ENCODE measurements at regions not wholly inside any gene's neighbourhood (a gene's known extent, or its start where the extent isn't known, plus 50 kb on each side); places are given as distances from the start of the nearest gene placed in this dataset.

GRCh38 chr3:6578526-6578925 lies 282.4 kb upstream of the GRM7 start:
- no peak for FAIRE-seq

GRCh38 chr3:6580808-6581207 lies 280.1 kb upstream of the GRM7 start:
- ChIA-PET POLR2A (no interaction called here), CTCF (no interaction called here)
- no peaks in the 10 kb centered on the region for H4K20me1 ChIP-seq (replicated peaks; ENCODE audit: control insufficient read depth, extremely low read depth, insufficient read depth, low read length)
- no peak overlapping the region for H3K9ac ChIP-seq (replicated peaks; ENCODE audit: extremely low read depth, insufficient read depth, low read length)
- no peaks in the 10 kb centered on the region for H3K27me3 ChIP-seq (ENCODE audit: control insufficient read depth in 2 of 2, insufficient read depth in 2 of 2, low read length in 2 of 2)
- no peak overlapping the region for H2AFZ ChIP-seq (ENCODE audit: low read depth, low read length)
- no TSS peak for BruUV-seq (replicated peaks)
- intact Hi-C loops (cut with micrococcal nuclease) (no loop called here), dilution Hi-C loops (cut with MboI; ENCODE audit: extremely low pct_ligation_motif_present, low sequenced_read_pairs) (no loop called here)
- H3K9me3 ChIP-seq (replicated peaks; ENCODE audit: control insufficient read depth, insufficient read depth, low read length) = no peaks in the 10 kb centered on the region
- no peaks in the 10 kb centered on the region for H3K4me1 ChIP-seq (ENCODE audit: control insufficient read depth, extremely low read depth, insufficient read depth, low read length)
- FAIRE-seq (no peak), DNase-seq (ENCODE audit: low read depth, low spot score) (no peak)
- no peaks in the 10 kb centered on the region for H3K36me3 ChIP-seq (ENCODE audit: control insufficient read depth in 2 of 2, extremely low read depth in 1 of 2, insufficient read depth in 2 of 2, low read length in 2 of 2)
- H3K27ac ChIP-seq (ENCODE audit: insufficient read depth, low read depth, low read length) = no peak overlapping the region
- no peak overlapping the region for H3K4me3 ChIP-seq (replicated peaks in 1 of 3; ENCODE audit: insufficient read depth in 1 of 3, low read depth in 1 of 3, low read length in 3 of 3)
- no peak overlapping the region for H3K4me2 ChIP-seq (ENCODE audit: insufficient read depth, low read length)
- H3K9me1 ChIP-seq (replicated peaks; ENCODE audit: control insufficient read depth, extremely low read depth, insufficient read depth, low read length) = no peaks in the 10 kb centered on the region
- no peak for TF ChIP-seq JUN (IDR thresholded peaks at IDR 0.05; ENCODE audit: borderline replicate concordance, insufficient read depth, insufficient read length, low read depth)
- TF ChIP-seq POLR2A (IDR thresholded peaks at IDR 0.05; ENCODE audit: low read depth, low read length) = no peak
- no peak for TF ChIP-seq FOS (IDR thresholded peaks at IDR 0.05; ENCODE audit: borderline replicate concordance, insufficient read depth, low read length)
- no peak for TF ChIP-seq GATA2 (IDR thresholded peaks at IDR 0.05; ENCODE audit: insufficient read depth, insufficient read length, low read depth, low read length)
- TF ChIP-seq, protein P1, sequence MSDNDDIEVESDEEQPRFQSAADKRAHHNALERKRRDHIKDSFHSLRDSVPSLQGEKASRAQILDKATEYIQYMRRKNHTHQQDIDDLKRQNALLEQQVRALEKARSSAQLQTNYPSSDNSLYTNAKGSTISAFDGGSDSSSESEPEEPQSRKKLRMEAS (IDR thresholded peaks at IDR 0.05; ENCODE audit: insufficient read depth, insufficient read length) = no peak
- no peak for TF ChIP-seq MYC (IDR thresholded peaks at IDR 0.05; ENCODE audit: low read depth, low read length)
- no peak for TF ChIP-seq EZH2 (IDR thresholded peaks at IDR 0.05; ENCODE audit: borderline replicate concordance, low read depth, low read length, severe bottlenecking)
- TF ChIP-seq, protein P2, sequence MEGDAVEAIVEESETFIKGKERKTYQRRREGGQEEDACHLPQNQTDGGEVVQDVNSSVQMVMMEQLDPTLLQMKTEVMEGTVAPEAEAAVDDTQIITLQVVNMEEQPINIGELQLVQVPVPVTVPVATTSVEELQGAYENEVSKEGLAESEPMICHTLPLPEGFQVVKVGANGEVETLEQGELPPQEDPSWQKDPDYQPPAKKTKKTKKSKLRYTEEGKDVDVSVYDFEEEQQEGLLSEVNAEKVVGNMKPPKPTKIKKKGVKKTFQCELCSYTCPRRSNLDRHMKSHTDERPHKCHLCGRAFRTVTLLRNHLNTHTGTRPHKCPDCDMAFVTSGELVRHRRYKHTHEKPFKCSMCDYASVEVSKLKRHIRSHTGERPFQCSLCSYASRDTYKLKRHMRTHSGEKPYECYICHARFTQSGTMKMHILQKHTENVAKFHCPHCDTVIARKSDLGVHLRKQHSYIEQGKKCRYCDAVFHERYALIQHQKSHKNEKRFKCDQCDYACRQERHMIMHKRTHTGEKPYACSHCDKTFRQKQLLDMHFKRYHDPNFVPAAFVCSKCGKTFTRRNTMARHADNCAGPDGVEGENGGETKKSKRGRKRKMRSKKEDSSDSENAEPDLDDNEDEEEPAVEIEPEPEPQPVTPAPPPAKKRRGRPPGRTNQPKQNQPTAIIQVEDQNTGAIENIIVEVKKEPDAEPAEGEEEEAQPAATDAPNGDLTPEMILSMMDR (IDR thresholded peaks at IDR 0.05; ENCODE audit: extremely low read depth in 1 of 2, insufficient read depth in 1 of 2, low read depth in 1 of 2, low read length in 2 of 2) = no peak
- TF ChIP-seq POLR2AphosphoS5 (IDR thresholded peaks at IDR 0.05; ENCODE audit: insufficient read depth, low read depth, low read length) = no peak
- H3K79me2 ChIP-seq (ENCODE audit: control insufficient read depth, insufficient read depth, low read length) = no peaks in the 10 kb centered on the region

More at GRCh38 chr3:6578526-6578925, 282.4 kb upstream of the GRM7 start:
- H3K79me2 ChIP-seq (ENCODE audit: control insufficient read depth, insufficient read depth, low read length) = no peaks in the 10 kb centered on the region
- H3K9ac ChIP-seq (replicated peaks; ENCODE audit: extremely low read depth, insufficient read depth, low read length) = no peak overlapping the region
- CTCF ChIA-PET = interaction anchor here (1.0 kb wide), 1 partner anchor 9 kb away, joined by 3 read pairs; no protein-coding TSS in a partner anchor
- H3K36me3 ChIP-seq (ENCODE audit: control insufficient read depth in 2 of 2, extremely low read depth in 1 of 2, insufficient read depth in 2 of 2, low read length in 2 of 2) = no peaks in the 10 kb centered on the region
- no peak for DNase-seq (ENCODE audit: low read depth, low spot score)
- no peaks in the 10 kb centered on the region for H3K4me1 ChIP-seq (ENCODE audit: control insufficient read depth, extremely low read depth, insufficient read depth, low read length)
- H2AFZ ChIP-seq (ENCODE audit: low read depth, low read length) = no peak overlapping the region
- no peak overlapping the region for H3K4me3 ChIP-seq (replicated peaks in 1 of 3; ENCODE audit: insufficient read depth in 1 of 3, low read depth in 1 of 3, low read length in 3 of 3)
- H3K27me3 ChIP-seq (ENCODE audit: control insufficient read depth in 2 of 2, insufficient read depth in 2 of 2, low read length in 2 of 2) = no peaks in the 10 kb centered on the region
- H3K9me3 ChIP-seq (replicated peaks; ENCODE audit: control insufficient read depth, insufficient read depth, low read length) = no peaks in the 10 kb centered on the region
- TF ChIP-seq POLR2A (IDR thresholded peaks at IDR 0.05; ENCODE audit: low read depth, low read length) (no peak), FOS (IDR thresholded peaks at IDR 0.05; ENCODE audit: borderline replicate concordance, insufficient read depth, low read length) (no peak), JUN (IDR thresholded peaks at IDR 0.05; ENCODE audit: borderline replicate concordance, insufficient read depth, insufficient read length, low read depth) (no peak)
- TF ChIP-seq, protein P2 (IDR thresholded peaks at IDR 0.05; ENCODE audit: extremely low read depth in 1 of 2, insufficient read depth in 1 of 2, low read depth in 1 of 2, low read length in 2 of 2) = no peak
- TF ChIP-seq, protein P1 (IDR thresholded peaks at IDR 0.05; ENCODE audit: insufficient read depth, insufficient read length) = no peak
- no peak overlapping the region for H3K27ac ChIP-seq (ENCODE audit: insufficient read depth, low read depth, low read length)
- H3K4me2 ChIP-seq (ENCODE audit: insufficient read depth, low read length) = no peak overlapping the region
- H3K9me1 ChIP-seq (replicated peaks; ENCODE audit: control insufficient read depth, extremely low read depth, insufficient read depth, low read length) = no peaks in the 10 kb centered on the region
- intact Hi-C loops (cut with micrococcal nuclease) (no loop called here), dilution Hi-C loops (cut with MboI; ENCODE audit: extremely low pct_ligation_motif_present, low sequenced_read_pairs) (no loop called here)
- POLR2A ChIA-PET = no interaction called here
- no TSS peak for BruUV-seq (replicated peaks)
- H4K20me1 ChIP-seq (replicated peaks; ENCODE audit: control insufficient read depth, extremely low read depth, insufficient read depth, low read length) = no peaks in the 10 kb centered on the region

Data from endothelial cell of umbilical vein (primary cell).